HEK293 (cell line): ENCODE measurements at regions not wholly inside any gene's neighbourhood (a gene's known extent, or its start where the extent isn't known, plus 50 kb on each side); places are given as distances from the start of the nearest gene placed in this dataset.

Experiments
- CTCF ChIA-PET: fragments of 350-600 bp; formaldehyde crosslinking; extraction: SDS; loops from one replicate; lab custom pipeline; 2021; ENCODE audit warnings: antibody characterized with exemption; lab: Yijun Ruan, JAX
- POLR2A ChIA-PET: fragments of 300-600 bp; formaldehyde crosslinking; extraction: SDS; loops from one replicate; lab custom pipeline; 2020; ENCODE audit warnings: antibody characterized with exemption, inconsistent platforms; lab: Yijun Ruan, JAX
- H3K27ac ChIP-seq: fragments of 200-500 bp; sonication (Bioruptor generic); 2 replicates; pipeline ENCODE4 v1.5.1; 2014; ENCODE audit warnings: low read depth, low read length, control low read depth, inconsistent platforms; ENCODE audit errors: extremely low read depth
- H3K36me3 ChIP-seq, 2 experiments: fragments of 200-500 bp in 1 of 2; sonication (Bioruptor generic) in 1 of 2; 1 replicate in 1 of 2; 2 replicates in 1 of 2; pipeline ENCODE4 v1.5.1; 2014 to 2017; ENCODE audit warnings: inconsistent platforms in 2 of 2, low read length in 2 of 2; ENCODE audit not compliant: control insufficient read depth in 2 of 2, insufficient read depth in 1 of 2
- H3K4me1 ChIP-seq: fragments of 200-500 bp; sonication (Bioruptor generic); 2 replicates; pipeline ENCODE4 v1.5.1; 2014; ENCODE audit warnings: mild to moderate bottlenecking, low read length, inconsistent platforms; ENCODE audit not compliant: control insufficient read depth, insufficient read depth
- H3K4me3 ChIP-seq: 2 replicates; pipeline ENCODE4 v1.5.1; 2011; ENCODE audit warnings: low read depth, mild to moderate bottlenecking, control low read depth, low read length, moderate library complexity
- H3K9me3 ChIP-seq: fragments of 200-500 bp; sonication (Bioruptor generic); 2 replicates; pipeline ENCODE4 v1.5.1; 2014; ENCODE audit warnings: low read depth, low read length, inconsistent platforms; ENCODE audit not compliant: control insufficient read depth, insufficient read depth
- AEBP2 ChIP-seq: fragments of 450-650 bp; formaldehyde crosslinking; IDR thresholded peaks from 2 replicates; pipeline ENCODE4 v1.5.1; 2016; ENCODE audit warnings: missing biosample characterization, missing genetic modification characterization, borderline replicate concordance
- BCL11A ChIP-seq: fragments of 450-650 bp; formaldehyde crosslinking; IDR thresholded peaks from 2 replicates; pipeline ENCODE4 v1.5.1; 2016; ENCODE audit warnings: low read depth, missing biosample characterization, missing genetic modification characterization
- TCF7L2 ChIP-seq: IDR thresholded peaks from 2 replicates; pipeline ENCODE4 v1.6.1; 2011; ENCODE audit warnings: low read depth, mild to moderate bottlenecking, inconsistent platforms, low read length, moderate library complexity, borderline replicate concordance
- ZBTB11 ChIP-seq: fragments of 450-650 bp; formaldehyde crosslinking; conservative IDR thresholded peaks from 2 replicates; pipeline ENCODE4 v1.5.1; 2016; ENCODE audit warnings: low read depth, missing biosample characterization, missing genetic modification characterization
- ZBTB26 ChIP-seq: fragments of 450-650 bp; formaldehyde crosslinking; optimal IDR thresholded peaks from 2 replicates; pipeline ENCODE3; 2016; ENCODE audit warnings: missing biosample characterization, mild to moderate bottlenecking, missing genetic modification characterization
- ZNF138 ChIP-seq: fragments of 450-650 bp; formaldehyde crosslinking; IDR thresholded peaks from 2 replicates; pipeline ENCODE4 v1.5.1; 2016; ENCODE audit warnings: missing biosample characterization, missing genetic modification characterization, borderline replicate concordance
- ZNF157 ChIP-seq: fragments of 450-650 bp; formaldehyde crosslinking; IDR thresholded peaks from 2 replicates; pipeline ENCODE4 v1.5.1; 2016; ENCODE audit warnings: missing biosample characterization, missing genetic modification characterization
- ZNF266 ChIP-seq: fragments of 450-650 bp; formaldehyde crosslinking; IDR thresholded peaks from 2 replicates; pipeline ENCODE4 v1.5.1; 2016; ENCODE audit warnings: missing biosample characterization, missing genetic modification characterization, low read depth
- ZNF335 ChIP-seq: fragments of 450-650 bp; formaldehyde crosslinking; conservative IDR thresholded peaks from 2 replicates; pipeline ENCODE4 v1.5.1; 2016; ENCODE audit warnings: missing biosample characterization, missing genetic modification characterization
- ZNF391 ChIP-seq: fragments of 450-650 bp; formaldehyde crosslinking; IDR thresholded peaks from 2 replicates; pipeline ENCODE4 v1.5.1; 2016; ENCODE audit warnings: low read depth, missing biosample characterization, missing genetic modification characterization, borderline replicate concordance
- ZNF433 ChIP-seq: fragments of 450-650 bp; formaldehyde crosslinking; IDR thresholded peaks from 2 replicates; pipeline ENCODE4 v1.5.1; 2016; ENCODE audit warnings: missing biosample characterization, missing genetic modification characterization, low read depth
- ZNF585B ChIP-seq: fragments of 450-650 bp; formaldehyde crosslinking; IDR thresholded peaks from 2 replicates; pipeline ENCODE4 v1.5.1; 2016; ENCODE audit warnings: missing biosample characterization, missing genetic modification characterization
- ZNF610 ChIP-seq: fragments of 450-650 bp; formaldehyde crosslinking; IDR thresholded peaks from 2 replicates; pipeline ENCODE4 v1.5.1; 2016; ENCODE audit warnings: missing biosample characterization, missing genetic modification characterization, borderline replicate concordance
- ZNF645 ChIP-seq: fragments of 450-650 bp; formaldehyde crosslinking; IDR thresholded peaks from 2 replicates; pipeline ENCODE4; 2016; ENCODE audit warnings: missing biosample characterization, missing genetic modification characterization
- ZNF654 ChIP-seq: fragments of 450-650 bp; formaldehyde crosslinking; IDR thresholded peaks from 2 replicates; pipeline ENCODE4 v1.5.1; 2016; ENCODE audit warnings: low read depth, missing biosample characterization, missing genetic modification characterization
- TF ChIP-seq, protein P1 (sequence below): fragments of 450-650 bp; formaldehyde crosslinking; IDR thresholded peaks from 2 replicates; pipeline ENCODE4 v1.5.1; 2016; ENCODE audit warnings: missing biosample characterization, missing genetic modification characterization

DNA sequence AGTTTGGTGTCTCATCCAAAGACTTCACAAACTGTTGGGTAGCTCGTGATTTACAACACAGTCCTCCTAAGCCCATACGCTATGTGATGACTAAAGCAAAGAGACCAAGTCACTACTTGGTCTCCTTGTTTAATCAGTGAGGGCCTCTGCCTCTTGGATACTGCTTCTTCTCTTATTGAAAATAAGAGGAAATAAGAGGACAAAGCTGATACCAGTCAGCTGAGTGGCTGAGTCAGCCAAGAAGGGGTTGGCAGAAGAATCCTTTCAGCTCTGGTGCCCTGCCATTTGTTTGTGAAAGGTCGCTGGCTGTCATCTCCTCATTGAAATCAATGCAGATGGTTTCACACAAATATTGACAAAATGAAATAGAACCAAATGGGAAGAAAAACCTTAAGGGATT, 67.5 kb upstream of the SLC35F4 start:
- ChIA-PET CTCF (interaction anchor here (0.6 kb wide), 2 partner anchors 41 to 275 kb away, joined by 3 read pairs; no protein-coding TSS in a partner anchor), POLR2A (no interaction called here)
- TF ChIP-seq ZNF266 (tag by site-specific recombination) (no peak), BCL11A (no peak), ZNF654 (tag by site-specific recombination) (no peak), ZBTB11 (tag by site-specific recombination) (no peak), ZBTB26 (tag by site-specific recombination) (no peak), ZNF391 (tag by site-specific recombination) (no peak), TCF7L2 (no peak), ZNF157 (no peak), ZNF645 (tag by site-specific recombination) (no peak), ZNF433 (no peak), ZNF138 (tag by site-specific recombination) (no peak), ZNF610 (tag by site-specific recombination) (no peak), AEBP2 (tag by site-specific recombination) (no peak), ZNF585B (tag by site-specific recombination) (no peak), ZNF335 (tag by site-specific recombination) (no peak)
- TF ChIP-seq, protein P1, sequence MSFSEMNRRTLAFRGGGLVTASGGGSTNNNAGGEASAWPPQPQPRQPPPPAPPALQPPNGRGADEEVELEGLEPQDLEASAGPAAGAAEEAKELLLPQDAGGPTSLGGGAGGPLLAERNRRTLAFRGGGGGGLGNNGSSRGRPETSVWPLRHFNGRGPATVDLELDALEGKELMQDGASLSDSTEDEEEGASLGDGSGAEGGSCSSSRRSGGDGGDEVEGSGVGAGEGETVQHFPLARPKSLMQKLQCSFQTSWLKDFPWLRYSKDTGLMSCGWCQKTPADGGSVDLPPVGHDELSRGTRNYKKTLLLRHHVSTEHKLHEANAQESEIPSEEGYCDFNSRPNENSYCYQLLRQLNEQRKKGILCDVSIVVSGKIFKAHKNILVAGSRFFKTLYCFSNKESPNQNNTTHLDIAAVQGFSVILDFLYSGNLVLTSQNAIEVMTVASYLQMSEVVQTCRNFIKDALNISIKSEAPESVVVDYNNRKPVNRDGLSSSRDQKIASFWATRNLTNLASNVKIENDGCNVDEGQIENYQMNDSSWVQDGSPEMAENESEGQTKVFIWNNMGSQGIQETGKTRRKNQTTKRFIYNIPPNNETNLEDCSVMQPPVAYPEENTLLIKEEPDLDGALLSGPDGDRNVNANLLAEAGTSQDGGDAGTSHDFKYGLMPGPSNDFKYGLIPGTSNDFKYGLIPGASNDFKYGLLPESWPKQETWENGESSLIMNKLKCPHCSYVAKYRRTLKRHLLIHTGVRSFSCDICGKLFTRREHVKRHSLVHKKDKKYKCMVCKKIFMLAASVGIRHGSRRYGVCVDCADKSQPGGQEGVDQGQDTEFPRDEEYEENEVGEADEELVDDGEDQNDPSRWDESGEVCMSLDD (tag by site-specific recombination) = no peak
- Histone ChIP-seq H3K4me3 (no peak overlapping the region), H3K4me1 (no peaks in the 10 kb centered on the region), H3K9me3 (no peaks in the 10 kb centered on the region), H3K27ac (no peak overlapping the region), H3K36me3 (no peaks in the 10 kb centered on the region)
